Lower lobe of right lung (tissue), 2 donors: ENCODE measurements at regions not wholly inside any gene's neighbourhood (a gene's known extent, or its start where the extent isn't known, plus 50 kb on each side); places are given as distances from the start of the nearest gene placed in this dataset.

ENCODE experiments used
- ATAC-seq, 2 donors: fragments of 200-7000 bp; cut with Tn5 transposase; one replicate each; pipeline ENCODE4 v1.9.1; 2020 to 2022; ENCODE audit warnings: mild to moderate bottlenecking in 2 of 2, moderate library complexity in 2 of 2
- DNase-seq: peaks from one replicate; pipeline ENCODE4 v3.0.0-alpha.2; 2020
- H3K27ac ChIP-seq: fragments of 200-600 bp; one replicate; pipeline ENCODE4 v1.8.0; 2022
- H3K27me3 ChIP-seq: fragments of 200-600 bp; one replicate; pipeline ENCODE4 v1.8.0; 2022; ENCODE audit warnings: low read depth
- H3K36me3 ChIP-seq: fragments of 200-600 bp; one replicate; pipeline ENCODE4 v1.8.0; 2022; ENCODE audit warnings: mild to moderate bottlenecking
- H3K4me1 ChIP-seq: fragments of 200-600 bp; one replicate; pipeline ENCODE4 v1.8.0; 2022
- H3K4me3 ChIP-seq: fragments of 200-600 bp; one replicate; pipeline ENCODE4 v1.8.0; 2022; ENCODE audit warnings: mild to moderate bottlenecking
- H3K9me3 ChIP-seq: fragments of 200-600 bp; one replicate; pipeline ENCODE4 v1.8.0; 2022
- intact Hi-C: fragments of 100-400 bp; cut with DNase I; formaldehyde crosslinking; loops from one replicate; pipeline ENCODE4 v1.11.0; 2022
- TF ChIP-seq, protein P1 (sequence below): fragments of 200-600 bp; IDR thresholded peaks from one replicate; pipeline ENCODE4 v1.8.0; 2022; ENCODE audit warnings: antibody characterized with exemption, mild to moderate bottlenecking
- donor health status: DM: no; HTN: yes; CAD: no; lungs with severe emphysema.

DNA sequence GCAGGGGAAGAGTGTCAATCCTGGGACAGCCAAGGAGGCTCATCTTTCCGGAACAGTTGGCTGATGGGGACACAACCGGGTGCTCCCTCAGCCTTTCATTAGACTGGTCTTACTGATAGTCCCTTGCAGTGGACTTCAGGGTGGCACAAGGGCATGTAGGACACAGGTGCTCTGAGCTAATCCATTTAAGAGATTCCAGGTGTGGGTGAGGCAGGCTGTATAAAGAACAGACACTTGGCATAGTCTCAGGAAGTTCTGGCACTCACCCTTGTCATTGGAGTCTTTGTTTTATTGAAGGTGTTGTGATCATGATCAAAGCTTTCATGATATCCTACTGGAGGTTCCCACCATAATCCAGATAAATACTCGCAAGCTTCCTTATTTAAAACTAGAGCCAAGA lies 341.6 kb downstream of the EMP1 start:
- no peak overlapping the region for H3K27ac ChIP-seq
- H3K27me3 ChIP-seq, result no peaks in the 10 kb centered on the region
- no peaks in the 10 kb centered on the region for H3K4me1 ChIP-seq
- intact Hi-C loops, result loop anchor here (10.0 kb wide), 1 partner anchor 173 kb away; no protein-coding TSS in a partner anchor
- TF ChIP-seq, protein P1, sequence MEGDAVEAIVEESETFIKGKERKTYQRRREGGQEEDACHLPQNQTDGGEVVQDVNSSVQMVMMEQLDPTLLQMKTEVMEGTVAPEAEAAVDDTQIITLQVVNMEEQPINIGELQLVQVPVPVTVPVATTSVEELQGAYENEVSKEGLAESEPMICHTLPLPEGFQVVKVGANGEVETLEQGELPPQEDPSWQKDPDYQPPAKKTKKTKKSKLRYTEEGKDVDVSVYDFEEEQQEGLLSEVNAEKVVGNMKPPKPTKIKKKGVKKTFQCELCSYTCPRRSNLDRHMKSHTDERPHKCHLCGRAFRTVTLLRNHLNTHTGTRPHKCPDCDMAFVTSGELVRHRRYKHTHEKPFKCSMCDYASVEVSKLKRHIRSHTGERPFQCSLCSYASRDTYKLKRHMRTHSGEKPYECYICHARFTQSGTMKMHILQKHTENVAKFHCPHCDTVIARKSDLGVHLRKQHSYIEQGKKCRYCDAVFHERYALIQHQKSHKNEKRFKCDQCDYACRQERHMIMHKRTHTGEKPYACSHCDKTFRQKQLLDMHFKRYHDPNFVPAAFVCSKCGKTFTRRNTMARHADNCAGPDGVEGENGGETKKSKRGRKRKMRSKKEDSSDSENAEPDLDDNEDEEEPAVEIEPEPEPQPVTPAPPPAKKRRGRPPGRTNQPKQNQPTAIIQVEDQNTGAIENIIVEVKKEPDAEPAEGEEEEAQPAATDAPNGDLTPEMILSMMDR, result no peak
- DNase-seq (no peak), ATAC-seq (no peak)
- H3K36me3 ChIP-seq, result no peaks in the 10 kb centered on the region
- H3K9me3 ChIP-seq, result no peaks in the 10 kb centered on the region
- no peak overlapping the region for H3K4me3 ChIP-seq

DNA sequence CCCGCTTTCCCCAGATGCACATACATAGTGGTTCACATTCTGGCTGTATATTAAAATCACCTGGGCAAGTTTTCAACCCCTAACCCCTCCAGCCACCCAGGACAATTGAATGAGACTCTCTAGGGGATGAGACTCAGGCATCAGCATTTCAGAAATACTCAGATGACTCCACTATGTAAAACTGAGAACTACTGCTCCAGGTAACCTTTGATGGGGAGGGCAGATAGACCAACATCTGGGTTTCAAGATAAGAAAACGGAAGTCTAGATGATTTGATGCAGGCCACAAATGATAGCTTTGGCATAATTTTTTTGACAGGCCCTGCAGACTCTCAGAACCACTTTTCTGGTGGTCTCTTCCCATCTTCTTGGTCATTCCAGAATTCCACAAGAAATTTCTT lies 341.1 kb downstream of the EMP1 start:
- H3K4me3 ChIP-seq, result no peak overlapping the region
- no peaks in the 10 kb centered on the region for H3K27me3 ChIP-seq
- H3K36me3 ChIP-seq, result no peaks in the 10 kb centered on the region
- intact Hi-C loops, result loop anchor here (10.0 kb wide), 1 partner anchor 173 kb away; no protein-coding TSS in a partner anchor
- ATAC-seq (no peak), DNase-seq (no peak)
- no peaks in the 10 kb centered on the region for H3K4me1 ChIP-seq
- H3K9me3 ChIP-seq, result no peaks in the 10 kb centered on the region
- no peak overlapping the region for H3K27ac ChIP-seq
- TF ChIP-seq, protein P1, result no peak

DNA sequence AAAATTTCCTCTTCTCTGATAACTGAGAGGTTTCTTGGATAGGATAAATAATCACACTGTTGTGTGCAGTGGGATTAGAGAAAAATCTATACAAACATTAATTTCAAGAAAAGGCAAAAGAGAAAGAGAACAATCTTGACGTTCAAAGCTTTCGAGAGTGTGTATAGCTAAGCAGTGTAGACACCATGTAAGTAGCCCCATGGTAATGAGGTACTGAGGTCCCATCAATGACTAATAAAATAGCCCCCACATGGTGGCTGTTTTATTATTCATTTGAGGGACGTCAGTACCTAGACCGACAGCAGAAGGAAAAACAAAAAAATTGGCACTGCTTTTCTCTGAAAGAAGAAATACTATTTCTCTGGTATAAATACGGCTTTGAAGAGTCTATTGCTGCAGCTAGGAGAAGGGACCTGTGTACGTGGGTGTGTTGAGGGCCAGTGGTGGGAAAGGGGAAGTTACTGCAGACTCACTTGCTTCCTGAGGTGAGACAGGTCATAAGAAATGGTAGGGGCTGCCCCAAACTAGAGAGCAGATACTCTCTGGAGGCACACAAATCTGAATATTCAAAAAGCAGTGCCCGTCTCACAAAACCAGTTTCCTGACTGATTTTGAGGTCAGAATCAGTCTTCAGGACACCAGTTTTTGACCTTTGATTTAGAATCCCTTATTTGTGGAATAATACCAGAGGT lies 339.8 kb downstream of the EMP1 start:
- H3K36me3 ChIP-seq, result no peaks in the 10 kb centered on the region
- ATAC-seq (no peak), DNase-seq (no peak)
- H3K27ac ChIP-seq, result no peak overlapping the region
- TF ChIP-seq, protein P1, result no peak
- H3K4me3 ChIP-seq, result no peak overlapping the region
- H3K9me3 ChIP-seq, result no peaks in the 10 kb centered on the region
- H3K4me1 ChIP-seq, result no peaks in the 10 kb centered on the region
- H3K27me3 ChIP-seq, result no peaks in the 10 kb centered on the region
- intact Hi-C loops, result loop anchor here (10.0 kb wide), 1 partner anchor 172 kb away; no protein-coding TSS in a partner anchor

DNA sequence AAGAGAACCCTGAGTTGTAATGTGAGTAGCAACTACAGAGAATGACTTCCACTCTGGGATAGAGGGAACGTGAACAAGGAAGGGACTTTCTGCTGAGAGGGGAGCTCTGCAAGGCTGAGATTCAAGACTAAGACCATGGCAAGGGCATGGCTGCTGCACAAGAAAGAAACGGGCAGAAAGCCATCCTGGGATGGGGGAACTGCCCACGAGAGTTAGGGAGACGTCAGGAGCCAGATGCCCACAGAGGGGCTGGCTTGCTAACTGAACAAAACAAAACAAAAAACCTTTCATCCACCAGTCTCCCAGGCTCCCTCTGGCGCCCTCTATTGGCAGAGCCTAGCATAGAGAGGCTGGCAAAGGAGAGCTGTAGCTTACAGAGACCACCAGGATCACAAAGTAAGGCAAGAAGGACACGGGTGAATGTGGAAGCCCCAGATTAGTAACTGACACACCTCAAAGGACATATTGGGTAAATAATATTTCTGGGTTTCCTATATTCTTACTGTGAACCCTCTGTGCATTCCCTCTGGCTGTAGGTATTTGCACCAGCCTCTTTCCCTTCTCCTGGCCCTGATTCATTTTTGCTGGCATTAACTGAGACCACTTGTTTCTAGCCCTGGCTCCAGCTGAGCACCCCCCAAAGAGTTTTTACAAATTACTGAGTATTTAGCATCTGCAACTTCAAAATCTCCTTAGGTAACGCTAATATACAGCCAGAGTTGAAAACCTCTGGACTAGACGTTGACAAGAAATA lies 338.3 kb downstream of the EMP1 start:
- TF ChIP-seq, protein P1, result peak; percentile 82
- Histone ChIP-seq H3K27me3 (no peaks in the 10 kb centered on the region), H3K4me3 (peak overlapping the region; percentile 29), H3K4me1 (no peaks in the 10 kb centered on the region), H3K9me3 (no peaks in the 10 kb centered on the region), H3K27ac (no peak overlapping the region), H3K36me3 (no peaks in the 10 kb centered on the region)
- DNase-seq (peak; percentile 72), ATAC-seq (peak; percentile 49 to 63)
- intact Hi-C loops, result loop anchor here (10.0 kb wide), 1 partner anchor 170 kb away; no protein-coding TSS in a partner anchor

DNA sequence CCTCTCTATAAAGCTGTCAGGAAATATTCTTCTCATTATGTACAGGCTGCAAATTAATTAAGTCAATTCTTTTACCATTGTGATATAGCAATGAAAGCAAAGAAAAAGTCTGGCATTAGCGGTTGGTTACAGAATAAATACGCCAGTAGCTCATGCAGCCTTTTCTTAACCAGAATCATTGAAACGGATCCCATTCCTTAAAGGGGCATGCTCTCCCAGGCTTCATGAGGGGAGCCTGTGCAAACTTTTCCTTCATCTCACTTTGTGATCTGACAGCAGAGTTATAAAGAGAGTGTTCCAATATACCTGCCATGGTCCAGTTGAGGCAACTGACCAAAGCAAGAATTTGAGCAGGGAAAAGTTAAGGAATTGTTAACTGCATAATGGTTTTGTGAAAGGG lies 337.7 kb downstream of the EMP1 start:
- Histone ChIP-seq H3K4me3 (peak overlapping the region; percentile 29), H3K9me3 (no peaks in the 10 kb centered on the region), H3K36me3 (no peaks in the 10 kb centered on the region), H3K27ac (no peak overlapping the region), H3K27me3 (no peaks in the 10 kb centered on the region), H3K4me1 (no peaks in the 10 kb centered on the region)
- TF ChIP-seq, protein P1, result no peak
- DNase-seq (no peak), ATAC-seq (no peak)
- intact Hi-C loops, result loop anchor here (10.0 kb wide), 1 partner anchor 169 kb away; no protein-coding TSS in a partner anchor
